HL-60 (cell line): ENCODE measurements at regions not wholly inside any gene's neighbourhood (a gene's known extent, or its start where the extent isn't known, plus 50 kb on each side); places are given as distances from the start of the nearest gene placed in this dataset.

ENCODE experiments used
- CTCF ChIP-seq: IDR thresholded peaks from one replicate; pipeline ENCODE4 v1.5.1; 2011; ENCODE audit warnings: low read length, control low read depth, inconsistent platforms; ENCODE audit not compliant: insufficient read depth
- POLR2AphosphoS5 ChIP-seq: IDR thresholded peaks from 2 replicates; pipeline ENCODE4 v1.6.1; 2012; ENCODE audit warnings: low read depth

GRCh38 chr18:46334868-46335281, 230.7 kb downstream of the HAUS1 start:
- TF ChIP-seq POLR2AphosphoS5 (no peak), CTCF (no peak)
